A204.1 (cell line): ENCODE measurements at regions not wholly inside any gene's neighbourhood (a gene's known extent, or its start where the extent isn't known, plus 50 kb on each side); places are given as distances from the start of the nearest gene placed in this dataset.

Experiments used
- FAIRE-seq: peaks from 2 replicates; lab custom pipeline; 2012; peaks lifted over from hg19 to GRCh38; lab: Jason Lieb, UNC

DNA sequence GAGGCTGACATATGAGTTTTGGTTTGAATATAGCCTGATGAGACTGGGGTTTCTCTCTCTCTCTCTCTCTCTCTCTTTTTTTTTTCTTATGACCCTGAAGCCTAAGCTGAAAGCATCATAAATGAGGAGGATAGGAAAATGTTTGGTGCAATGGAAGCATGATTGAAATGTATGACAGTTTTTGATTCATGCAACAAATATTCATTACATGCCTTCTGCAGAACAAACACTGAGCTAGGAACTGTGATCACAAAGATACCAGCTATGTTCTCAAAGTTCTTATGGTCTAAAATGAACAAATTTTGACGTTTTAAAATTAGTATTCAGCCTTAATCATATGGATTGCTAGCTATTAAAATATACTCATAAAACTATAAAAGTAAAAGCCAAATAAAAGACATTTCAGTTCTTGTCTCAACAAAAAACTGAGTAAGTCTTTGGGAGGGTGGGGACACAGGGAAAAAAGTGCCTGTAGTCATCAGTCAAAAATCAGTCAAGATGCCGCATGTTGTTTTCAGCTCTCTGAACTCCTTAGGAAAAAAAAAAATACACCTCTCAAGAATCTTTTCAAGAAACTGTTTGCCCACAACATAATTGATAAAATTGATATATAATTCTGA lies 57.2 kb downstream of the NKX6-1 start:
- FAIRE-seq = no peak

DNA sequence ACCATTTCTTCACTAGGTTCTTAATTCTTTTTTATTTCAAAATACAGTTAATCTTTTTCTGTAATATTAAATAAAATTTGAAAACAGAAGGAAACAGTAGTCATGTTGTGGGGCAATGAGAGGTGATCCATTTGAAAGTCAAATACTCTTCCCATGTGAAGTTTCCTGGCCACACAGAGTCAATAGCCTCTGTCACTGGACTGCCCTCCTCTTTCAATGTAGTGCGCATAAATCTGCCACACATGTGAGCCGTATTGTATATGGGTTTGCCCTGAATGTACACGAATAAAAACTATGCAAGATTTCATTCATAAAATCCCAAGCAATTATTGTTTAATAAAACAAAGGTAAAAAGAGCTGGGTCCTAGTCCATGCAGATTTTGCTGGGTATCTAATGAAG lies 59.1 kb downstream of the NKX6-1 start:
- no peak for FAIRE-seq

DNA sequence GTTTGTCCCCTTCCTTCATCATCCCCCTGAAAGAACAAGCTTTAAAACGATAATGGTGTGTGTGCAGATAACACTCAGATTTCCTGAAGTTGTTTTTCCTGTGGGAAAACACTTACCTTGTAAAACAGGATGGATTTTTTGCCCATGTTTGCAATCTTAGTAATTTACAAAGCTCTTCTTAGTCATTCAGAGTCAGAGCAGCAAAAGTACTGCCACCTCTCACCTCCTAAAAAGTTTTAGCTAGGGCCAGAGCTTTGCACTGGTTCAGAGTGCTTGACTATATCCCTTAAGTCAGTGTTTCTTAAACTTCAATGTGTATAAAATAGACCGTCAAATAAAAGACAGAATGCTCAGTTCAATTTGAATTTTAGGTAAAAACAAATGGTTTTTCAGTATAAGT lies 62.3 kb downstream of the NKX6-1 start:
- no peak for FAIRE-seq

DNA sequence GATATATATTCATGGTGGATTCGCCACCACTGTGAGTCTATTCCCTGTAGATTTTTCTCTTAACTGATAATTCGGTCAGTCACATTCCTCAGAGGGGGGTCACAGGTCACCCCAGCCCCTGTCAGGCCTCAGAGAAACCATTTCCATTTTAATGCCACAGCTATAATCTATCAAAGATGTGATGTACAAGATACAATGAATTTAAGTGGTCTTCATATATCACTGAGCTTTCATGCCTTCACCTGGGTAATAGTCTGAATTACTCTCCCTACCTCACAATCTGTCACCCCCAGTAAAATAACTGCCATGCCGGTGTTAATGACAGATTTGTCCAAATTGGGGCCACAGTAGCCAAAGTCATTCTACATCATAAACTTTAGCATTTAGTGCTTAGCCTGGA lies 64.7 kb downstream of the NKX6-1 start:
- FAIRE-seq = no peak

DNA sequence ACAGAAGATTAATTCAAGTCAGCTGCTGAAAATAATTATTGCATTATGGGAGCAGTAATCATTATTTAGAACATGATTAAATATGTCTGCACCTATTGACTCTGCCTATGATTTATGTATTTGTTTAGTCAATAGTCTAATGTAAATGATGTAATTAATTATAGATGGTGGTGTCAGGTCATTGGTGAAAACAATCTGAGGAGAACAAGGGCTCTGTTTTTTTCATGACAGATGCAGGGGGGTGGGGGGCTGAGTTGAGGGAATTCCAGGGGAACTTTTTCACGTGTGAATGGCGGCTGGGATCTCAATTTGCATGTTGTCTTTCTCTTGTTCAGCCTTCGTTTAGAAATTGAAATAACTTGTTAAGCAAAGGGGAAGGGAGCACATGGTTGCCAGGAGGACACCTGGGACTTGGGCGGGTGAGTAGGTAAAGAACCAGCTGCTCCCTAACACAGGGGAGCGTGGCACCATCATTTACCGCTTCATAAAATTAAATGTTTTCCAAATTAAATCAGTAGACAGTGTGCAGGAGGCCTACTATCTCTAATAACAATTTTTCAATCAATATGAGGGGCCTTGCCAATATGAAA lies 65.4 kb downstream of the NKX6-1 start:
- FAIRE-seq = no peak

DNA sequence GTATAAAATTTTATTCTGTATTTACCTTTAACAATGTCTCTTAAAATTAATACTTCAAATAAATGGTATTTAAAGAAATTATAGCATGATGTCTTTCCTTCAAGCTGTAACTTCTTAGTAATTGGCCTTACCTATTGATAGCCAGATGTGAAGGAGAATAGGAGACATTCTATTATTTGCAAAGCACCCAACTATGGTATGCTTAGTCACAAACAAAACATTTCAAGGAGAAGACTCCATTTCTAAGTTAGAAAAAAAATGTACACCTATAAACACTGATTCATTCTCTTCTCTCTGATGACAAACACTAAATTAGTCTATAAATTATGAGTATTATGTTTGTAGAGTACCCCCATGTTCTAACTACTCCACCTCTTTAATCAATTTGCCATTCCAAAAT lies 66.4 kb downstream of the NKX6-1 start:
- no peak for FAIRE-seq

DNA sequence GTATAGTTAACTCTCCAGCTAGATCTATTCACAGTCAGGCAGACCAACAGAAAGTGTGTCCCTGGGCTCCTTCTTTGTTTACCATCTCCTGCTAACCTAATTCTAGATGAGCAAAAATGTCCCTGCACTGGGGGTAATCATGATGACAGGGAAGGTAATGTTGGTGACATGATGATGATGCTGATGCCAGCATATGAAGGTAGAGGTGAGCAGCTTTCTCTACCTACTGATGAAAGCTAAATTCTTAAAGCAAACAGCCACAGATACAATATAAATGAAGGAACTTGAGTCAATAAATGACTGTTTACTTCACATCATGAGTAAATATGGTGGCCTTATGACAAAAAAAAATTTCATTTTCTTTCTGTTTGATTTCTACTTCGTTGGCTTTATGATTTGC lies 78.5 kb downstream of the NKX6-1 start:
- no peak for FAIRE-seq

DNA sequence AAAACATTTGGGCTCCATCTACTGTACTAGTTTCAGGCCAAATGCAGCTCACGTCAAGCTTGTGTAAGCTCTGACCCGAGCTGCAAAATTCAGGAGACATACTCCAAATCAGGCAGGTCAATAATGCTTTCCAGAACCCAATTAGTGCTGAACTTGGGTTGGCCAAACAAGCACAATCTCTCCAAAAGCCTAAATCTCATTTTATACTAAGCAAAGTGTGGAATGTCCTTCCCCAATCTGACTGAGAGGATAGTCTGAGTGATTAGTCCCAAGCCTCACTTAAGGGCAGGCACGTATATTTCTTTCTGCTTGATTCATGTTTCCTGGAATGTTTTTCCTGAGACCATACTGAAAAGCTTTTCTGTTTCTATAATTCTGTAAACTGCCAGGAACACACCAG lies 79.9 kb downstream of the NKX6-1 start:
- FAIRE-seq = no peak

DNA sequence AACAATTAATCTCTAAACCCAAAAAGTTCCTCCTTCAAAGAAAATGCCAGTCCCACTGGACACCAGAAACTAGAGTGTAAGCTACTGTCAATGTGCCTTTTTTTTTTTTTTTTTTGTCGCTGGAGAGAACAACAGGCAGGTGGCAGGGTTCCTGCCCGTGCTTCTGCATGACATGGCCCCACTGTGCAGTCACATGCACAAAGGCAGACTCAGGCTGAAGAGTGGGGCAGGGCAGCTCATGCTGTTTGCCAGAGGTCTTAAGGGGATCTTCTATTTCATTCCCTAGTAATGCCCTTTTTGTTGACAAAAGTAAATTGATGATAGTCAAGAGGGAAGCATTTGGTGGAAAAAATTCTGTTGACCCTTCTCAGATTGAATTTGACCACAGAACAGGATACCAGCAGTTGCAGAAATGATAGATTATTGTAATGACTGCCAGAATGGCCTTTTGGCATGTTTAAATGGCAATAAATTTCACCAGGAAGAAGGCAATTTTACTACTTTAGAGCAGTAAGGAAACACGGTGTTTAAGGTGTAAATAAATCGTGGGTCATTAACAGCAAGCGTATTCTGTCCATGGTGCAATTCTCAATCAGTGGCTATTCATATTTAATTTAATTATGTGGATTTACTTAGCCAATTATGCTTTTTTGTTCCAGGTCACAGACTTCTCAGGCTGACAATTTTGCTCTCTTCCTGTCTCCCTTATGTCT lies 80.9 kb downstream of the NKX6-1 start:
- no peak for FAIRE-seq

DNA sequence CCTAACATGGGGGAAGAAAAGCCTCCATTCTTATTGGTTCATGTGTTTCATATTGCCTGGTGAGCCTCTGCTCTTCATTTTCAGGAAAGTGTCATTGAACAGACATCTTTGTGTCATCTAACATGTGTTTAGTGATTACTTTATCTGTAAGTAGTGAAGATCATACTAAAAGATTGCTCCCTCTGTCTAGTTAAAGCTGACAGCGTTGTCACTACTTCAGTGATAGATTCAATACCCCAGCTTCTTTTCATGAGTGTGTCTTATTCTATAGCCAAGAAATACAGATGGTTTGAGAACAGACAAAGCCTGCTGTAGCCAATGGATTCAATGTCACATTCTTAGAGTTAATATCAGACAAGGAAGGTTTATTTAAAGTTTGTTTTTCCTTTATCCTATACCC lies 85.1 kb downstream of the NKX6-1 start:
- no peak for FAIRE-seq

DNA sequence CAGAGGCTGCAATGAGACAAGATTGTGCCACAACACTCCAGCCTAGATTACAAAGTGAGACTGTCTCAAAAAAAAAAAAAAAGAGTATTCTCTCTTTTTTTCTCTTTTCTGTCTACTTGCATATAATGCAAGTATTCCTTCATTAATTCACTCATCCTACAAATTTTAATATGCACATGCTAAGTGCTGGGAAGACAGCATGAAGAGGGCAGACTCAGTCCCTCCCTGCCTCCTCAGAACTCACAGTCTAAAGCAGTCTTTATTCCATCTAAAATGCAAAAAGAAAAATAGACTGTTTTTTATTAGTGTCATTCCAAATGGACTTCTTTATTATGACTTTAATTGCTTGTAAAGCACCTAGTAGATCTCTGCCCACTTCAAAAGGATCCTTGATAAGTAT lies 85.6 kb downstream of the NKX6-1 start:
- FAIRE-seq = no peak

DNA sequence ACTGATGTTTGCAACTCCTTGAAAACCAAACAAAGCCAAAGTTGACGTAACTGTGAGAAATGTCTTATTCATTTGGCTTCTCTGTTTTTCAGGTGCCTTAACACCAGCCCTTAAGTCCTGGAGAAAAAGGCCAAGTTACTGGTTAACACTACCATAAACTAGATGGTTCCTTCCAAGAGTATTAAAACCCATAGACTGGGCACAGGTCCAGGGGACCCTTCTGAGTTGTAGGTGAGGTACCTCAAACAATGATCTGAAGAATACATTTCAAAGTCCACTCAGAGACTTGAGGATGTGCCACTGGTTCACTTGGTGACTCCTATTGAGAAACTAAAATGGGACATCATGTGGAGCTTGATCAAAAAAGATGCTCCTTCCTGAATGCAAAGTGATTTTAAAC lies 87.0 kb downstream of the NKX6-1 start:
- no peak for FAIRE-seq

DNA sequence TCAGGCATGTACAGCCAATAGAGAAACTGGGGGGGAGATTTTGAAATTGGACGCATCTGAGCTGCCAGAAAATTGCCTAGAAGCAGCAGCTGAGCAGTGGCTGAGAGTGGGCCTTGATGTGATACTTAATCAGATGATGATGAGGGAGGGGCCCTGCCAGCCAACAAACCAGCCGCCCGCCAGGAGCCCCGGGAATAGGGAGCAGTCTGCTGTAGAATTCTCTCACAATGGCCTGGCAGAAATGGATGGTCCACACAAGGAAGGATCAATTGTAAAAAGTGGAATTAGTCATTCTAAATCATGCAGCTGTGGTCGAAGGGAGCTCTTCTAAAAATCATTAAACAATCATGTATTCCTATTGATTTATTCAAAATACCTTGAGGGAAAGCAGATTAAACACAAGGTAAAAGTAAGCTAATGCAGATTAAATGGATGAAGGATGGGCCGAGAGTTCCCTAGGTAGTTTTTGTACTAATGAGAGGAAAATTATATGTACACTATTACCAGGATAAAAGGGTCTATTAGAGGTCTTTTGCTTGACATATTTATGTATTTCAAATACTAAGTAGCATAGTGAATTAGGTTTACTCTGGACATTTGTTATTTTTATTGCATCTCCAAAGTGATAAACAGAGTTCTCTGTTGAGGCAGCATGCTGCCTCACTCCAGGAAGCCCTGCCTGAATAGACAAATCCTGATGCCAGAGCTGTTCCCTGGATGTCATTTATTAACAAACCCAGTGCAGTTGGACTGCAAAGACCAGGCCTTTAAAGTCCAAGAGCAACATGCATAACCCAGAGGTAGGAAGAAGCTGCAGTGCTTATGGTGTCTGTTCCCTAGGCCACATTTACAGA lies 91.3 kb downstream of the NKX6-1 start:
- no peak for FAIRE-seq

DNA sequence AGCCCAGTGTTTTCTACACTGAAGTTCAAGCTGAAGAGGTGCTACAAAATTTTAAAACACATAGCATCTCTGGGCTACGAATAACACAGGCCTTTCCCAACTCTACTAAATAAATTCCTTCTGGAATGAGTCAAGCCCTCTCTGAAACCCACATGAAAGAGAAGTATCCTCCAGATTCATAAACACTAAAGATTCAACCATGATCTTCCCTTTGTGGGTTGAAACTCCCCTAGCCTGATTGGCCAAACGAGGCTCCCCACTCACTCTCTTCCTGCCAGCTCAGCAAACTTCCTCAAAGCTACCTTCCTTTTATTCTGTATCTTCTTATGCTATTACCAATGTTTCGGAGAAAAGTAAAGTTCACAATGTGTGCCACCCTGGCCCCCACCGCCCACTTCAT lies 95.4 kb downstream of the NKX6-1 start:
- no peak for FAIRE-seq

DNA sequence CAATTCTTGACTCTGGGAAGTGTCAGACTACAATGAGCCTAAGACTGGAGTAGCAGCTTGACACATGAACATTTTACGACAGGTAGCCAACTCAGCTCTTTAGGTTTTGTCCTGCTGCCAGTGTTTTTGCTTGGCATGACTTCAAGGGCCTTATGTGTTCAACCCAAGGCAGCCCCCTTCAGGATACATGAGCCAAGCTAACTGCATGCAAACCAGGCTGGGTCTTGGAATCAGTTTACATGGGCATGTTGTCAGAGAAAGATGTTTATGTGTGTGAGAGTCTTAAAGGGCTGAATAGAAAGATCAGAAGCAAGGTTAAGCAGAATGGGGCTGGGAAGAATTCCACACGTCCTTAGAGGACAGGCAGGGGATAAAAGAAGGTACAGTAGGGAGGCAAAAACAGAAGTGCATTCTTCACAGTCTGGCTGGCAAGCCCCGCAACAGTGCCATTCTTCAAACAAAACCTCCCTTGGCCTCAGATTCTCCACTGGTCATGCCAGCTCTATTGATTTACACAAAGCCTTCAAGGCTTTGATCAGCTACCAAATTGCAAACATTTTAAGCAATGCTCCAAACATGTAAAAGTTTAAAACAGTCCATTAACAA lies 97.3 kb downstream of the NKX6-1 start:
- FAIRE-seq = no peak

DNA sequence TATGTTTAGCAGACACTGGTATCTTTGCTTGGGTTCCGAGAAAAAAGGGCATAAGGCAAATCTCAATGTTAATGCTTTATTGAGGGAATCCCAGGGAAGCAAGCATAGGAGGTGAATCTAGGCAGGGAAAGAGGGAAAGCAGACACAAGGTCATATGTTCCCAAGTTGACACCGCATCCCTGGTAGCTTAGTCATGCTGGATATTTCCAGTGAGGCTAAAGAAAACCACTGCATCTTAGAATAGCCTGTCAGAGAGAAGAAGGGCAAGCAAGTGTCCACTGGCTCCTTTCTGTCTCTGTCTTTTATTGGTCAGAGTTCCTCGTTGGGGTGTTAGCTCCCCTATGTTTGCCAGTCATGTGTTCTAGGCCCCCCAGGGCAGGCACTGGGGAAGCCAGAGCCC lies 104.7 kb downstream of the NKX6-1 start:
- no peak for FAIRE-seq

DNA sequence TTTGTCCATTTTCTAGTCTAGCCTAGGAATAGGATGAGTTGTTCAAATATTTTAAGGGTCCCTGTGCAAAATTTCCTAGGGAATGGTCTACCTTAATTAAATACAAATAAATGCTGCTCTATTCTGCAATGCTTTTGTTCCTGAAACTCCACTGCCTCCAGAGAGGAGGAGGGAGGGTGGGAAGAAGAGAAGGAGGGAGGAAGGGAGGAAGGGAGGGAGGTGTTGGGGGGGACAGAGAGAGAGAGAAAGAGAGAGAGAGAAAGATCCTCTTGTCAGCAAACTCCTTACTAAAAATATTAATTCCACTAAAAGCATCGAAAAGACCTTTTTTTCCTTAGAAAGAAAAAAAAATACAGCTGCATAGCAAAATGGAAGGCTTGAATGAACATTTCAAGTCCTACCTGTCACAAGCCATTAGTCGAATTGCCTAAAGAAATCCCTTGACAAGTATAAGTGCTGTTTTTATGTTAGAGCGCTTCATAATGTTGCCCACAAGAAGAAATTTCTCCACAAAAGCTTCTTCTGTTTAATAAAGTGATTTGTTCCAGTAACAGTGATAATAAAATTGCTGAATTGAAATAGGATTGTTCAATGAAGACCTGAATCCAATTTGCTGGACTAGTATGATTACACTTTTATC lies 106.0 kb downstream of the NKX6-1 start:
- no peak for FAIRE-seq

DNA sequence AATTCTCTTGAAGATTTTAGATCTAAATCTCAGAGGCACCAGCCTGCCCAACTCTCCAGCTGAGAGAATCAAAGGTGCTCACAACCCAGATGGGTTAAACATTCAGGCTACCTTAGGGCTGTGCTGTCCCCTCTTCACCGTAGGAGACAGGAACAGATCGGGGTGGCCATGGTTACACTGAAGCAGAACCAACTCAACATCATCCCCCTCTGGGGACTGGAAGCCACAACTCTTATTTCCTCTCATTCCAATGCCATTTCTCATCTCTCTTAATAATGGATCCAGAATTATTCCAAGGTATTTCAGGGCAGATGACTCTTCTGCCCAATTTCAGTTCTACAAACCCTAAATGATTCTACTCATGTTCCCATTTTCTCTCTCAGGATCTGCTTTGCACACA lies 109.7 kb downstream of the NKX6-1 start:
- no peak for FAIRE-seq

DNA sequence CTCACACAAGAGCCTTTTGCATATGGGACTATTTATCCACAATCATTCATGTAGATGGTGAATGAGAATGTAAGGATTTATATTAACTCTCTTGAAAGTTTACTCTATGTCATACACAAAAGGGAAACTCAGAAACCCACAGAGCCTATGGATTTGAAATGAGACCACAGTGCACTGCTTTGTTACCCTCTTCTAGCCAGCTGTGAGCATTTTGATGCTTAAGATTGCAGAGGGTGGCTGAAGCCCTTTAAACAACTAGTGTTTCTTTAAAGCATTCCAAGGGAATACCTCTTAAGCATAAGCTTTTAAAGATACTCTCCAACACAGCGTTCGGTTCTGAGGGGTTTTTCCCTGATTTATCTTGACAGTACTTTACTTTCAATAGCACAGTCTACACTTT lies 113.9 kb downstream of the NKX6-1 start:
- no peak for FAIRE-seq

DNA sequence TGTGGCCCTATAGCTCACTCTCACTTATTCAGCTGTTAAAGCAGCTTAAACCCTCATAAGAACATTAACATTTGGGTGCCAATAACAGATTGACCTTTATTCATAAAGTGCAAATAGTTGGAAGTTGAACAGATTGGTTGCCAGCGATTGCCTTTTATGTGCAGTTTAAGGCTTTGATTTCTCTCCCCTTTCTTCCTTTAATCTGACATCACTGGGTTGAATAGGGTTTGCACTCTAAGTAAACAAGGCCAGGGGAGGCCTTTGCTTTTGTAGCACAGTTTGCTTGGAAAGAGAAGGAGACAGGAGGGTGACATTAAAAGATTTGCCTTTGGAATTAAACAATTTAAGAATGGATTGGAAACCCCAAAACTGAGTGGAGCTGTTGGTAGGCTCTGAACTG lies 114.3 kb downstream of the NKX6-1 start:
- FAIRE-seq = no peak

DNA sequence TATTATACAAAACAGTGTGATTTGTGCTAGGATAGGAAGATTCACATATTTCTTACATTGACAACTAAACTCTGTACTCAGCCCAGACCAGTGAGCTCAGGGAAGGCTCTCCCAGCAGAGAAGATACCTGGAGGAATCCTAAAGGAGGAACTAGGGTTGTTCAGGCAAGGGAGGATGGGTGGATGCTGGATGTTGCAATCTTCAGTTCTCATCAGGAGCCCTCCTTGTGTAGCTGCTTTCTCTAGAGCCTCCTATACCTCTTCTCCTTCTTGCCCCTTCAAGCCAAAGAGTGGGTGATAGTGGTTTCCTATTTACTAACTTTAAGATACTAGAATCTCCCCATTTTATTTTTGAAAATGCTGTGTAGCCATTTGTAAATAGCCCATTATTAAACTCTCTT lies 117.3 kb downstream of the NKX6-1 start:
- FAIRE-seq = no peak
